Thyroid gland (tissue), 4 donors: ENCODE measurements at regions not wholly inside any gene's neighbourhood (a gene's known extent, or its start where the extent isn't known, plus 50 kb on each side); places are given as distances from the start of the nearest gene placed in this dataset.
A peak's percentile ranks its signal among the peaks of the same experiment; 100 is the strongest.

ENCODE experiments used
- DNase-seq, 2 donors: peaks; one replicate each; pipeline ENCODE4 v3.0.0-alpha.2; 2019
- H3K27ac ChIP-seq, 3 donors: fragments of 200-600 bp; sonication (generic); 1 replicate in 2 of 3; 2 replicates in 1 of 3; pipeline ENCODE4 v1.5.1; 2016 to 2019; ENCODE audit warnings: mild to moderate bottlenecking in 1 of 3, moderate library complexity in 1 of 3
- H3K27me3 ChIP-seq: fragments of 200-600 bp; sonication (generic); one replicate; pipeline ENCODE4 v1.5.1; 2019
- H3K36me3 ChIP-seq, 2 donors: fragments of 200-600 bp; sonication (generic); one replicate each; pipeline ENCODE4 v1.5.1; 2016 to 2019
- H3K4me1 ChIP-seq, 2 donors: fragments of 200-600 bp; sonication (generic); one replicate each; pipeline ENCODE4 v1.5.1; 2017 to 2019
- H3K4me3 ChIP-seq, 3 donors: fragments of 200-600 bp; sonication (generic); replicated peaks in 1 of 3; 1 replicate in 2 of 3; 2 replicates in 1 of 3; pipeline ENCODE4 v1.5.1; 2016; ENCODE audit warnings: mild to moderate bottlenecking in 1 of 3
- H3K9me3 ChIP-seq: fragments of 200-600 bp; sonication (generic); one replicate; pipeline ENCODE4 v1.5.1; 2017
- CTCF ChIP-seq, 6 experiments: fragments of 200-600 bp in 3 of 6; fragments of 450-650 bp in 3 of 6; sonication (generic) in 3 of 6; IDR thresholded peaks; one replicate each; pipeline ENCODE4 v1.5.1; 2016 to 2019; ENCODE audit warnings: antibody characterized with exemption in 6 of 6, mild to moderate bottlenecking in 2 of 6, inconsistent platforms in 1 of 6, moderate library complexity in 1 of 6
- POLR2A ChIP-seq, 2 donors: fragments of 450-650 bp; IDR thresholded peaks; one replicate each; pipeline ENCODE4 v1.6.1; 2017; ENCODE audit warnings: antibody characterized with exemption in 2 of 2, mild to moderate bottlenecking in 2 of 2, moderate library complexity in 1 of 2
- WGBS, 2 donors: methylation state at CpG; one replicate each; pipeline ENCODE4 v1.1.5; 2017; 5-methylcytosine and 5-hydroxymethylcytosine counted together
- intact Hi-C: fragments of 100-400 bp; cut with DNase I; formaldehyde crosslinking; loops from one replicate; pipeline ENCODE4 v1.15.1; 2023

GRCh38 chr11:115627071-115627470 lies 122.9 kb upstream of the CADM1 start:
- H3K9me3 ChIP-seq = no peaks in the 10 kb centered on the region
- no peak for TF ChIP-seq POLR2A (IDR thresholded peaks at IDR 0.05)
- TF ChIP-seq CTCF (IDR thresholded peaks at IDR 0.05) = no peak
- no peak overlapping the region for H3K27ac ChIP-seq
- no peaks in the 10 kb centered on the region for H3K27me3 ChIP-seq
- intact Hi-C loops = no loop called here
- peaks cover 0 to 12% of the 10 kb centered on the region in 2 donors for H3K4me1 ChIP-seq
- DNase-seq = no peak
- H3K4me3 ChIP-seq = no peak overlapping the region
- no peaks in the 10 kb centered on the region for H3K36me3 ChIP-seq
- 87 to 95% methylated on average over 3 of the region's 3 CpGs for WGBS, 2 donors

GRCh38 chr11:115626414-115626813 lies 122.2 kb upstream of the CADM1 start:
- Histone ChIP-seq H3K4me1 (peaks cover 0 to 12% of the 10 kb centered on the region in 2 donors), H3K27ac (no peak overlapping the region), H3K36me3 (no peaks in the 10 kb centered on the region), H3K27me3 (no peaks in the 10 kb centered on the region), H3K4me3 (no peak overlapping the region), H3K9me3 (no peaks in the 10 kb centered on the region)
- DNase-seq = no peak
- WGBS, 2 donors = 78 to 95% methylated on average over 2 of the region's 2 CpGs
- intact Hi-C loops = no loop called here
- no peak for TF ChIP-seq CTCF (IDR thresholded peaks at IDR 0.05)

- DNase-seq = no peak
- Histone ChIP-seq H3K9me3 (no peaks in the 10 kb centered on the region), H3K36me3 (no peaks in the 10 kb centered on the region), H3K27me3 (no peaks in the 10 kb centered on the region), H3K4me1 (peaks cover 0 to 12% of the 10 kb centered on the region in 2 donors), H3K27ac (no peak overlapping the region), H3K4me3 (no peak overlapping the region)
- intact Hi-C loops = no loop called here
- no peak for TF ChIP-seq CTCF (IDR thresholded peaks at IDR 0.05)
- TF ChIP-seq POLR2A (IDR thresholded peaks at IDR 0.05) = no peak
- 84 to 86% methylated on average over 5 of the region's 5 CpGs for WGBS, 2 donors
These were observed 121.3 kb upstream of the CADM1 start for GRCh38 chr11:115625502-115625901.

- Histone ChIP-seq H3K4me1 (peaks cover 0 to 12% of the 10 kb centered on the region in 2 donors), H3K36me3 (no peaks in the 10 kb centered on the region), H3K4me3 (no peak overlapping the region), H3K27me3 (no peaks in the 10 kb centered on the region), H3K27ac (no peak overlapping the region), H3K9me3 (no peaks in the 10 kb centered on the region)
- intact Hi-C loops = no loop called here
- DNase-seq = no peak
- 89 to 92% methylated on average over 7 of the region's 7 CpGs for WGBS, 2 donors
- TF ChIP-seq CTCF (IDR thresholded peaks at IDR 0.05) = no peak
- no peak for TF ChIP-seq POLR2A (IDR thresholded peaks at IDR 0.05)
These were observed 119.8 kb upstream of the CADM1 start for GRCh38 chr11:115624065-115624464.

- Histone ChIP-seq H3K4me1 (peaks cover 0 to 12% of the 10 kb centered on the region in 2 donors), H3K27ac (no peak overlapping the region), H3K9me3 (no peaks in the 10 kb centered on the region), H3K36me3 (no peaks in the 10 kb centered on the region), H3K27me3 (no peaks in the 10 kb centered on the region), H3K4me3 (no peak overlapping the region)
- DNase-seq = peak; percentile 12 to 16
- 37 to 60% methylated on average over 4 to 9 of the region's 9 CpGs for WGBS, 2 donors
- TF ChIP-seq POLR2A (IDR thresholded peaks at IDR 0.05) (no peak), CTCF (IDR thresholded peaks at IDR 0.05) (no peak)
- intact Hi-C loops = no loop called here
These were observed 118.8 kb upstream of the CADM1 start for GRCh38 chr11:115623021-115623451.
